Fibroblast of mammary gland (primary cell): ENCODE measurements at regions not wholly inside any gene's neighbourhood (a gene's known extent, or its start where the extent isn't known, plus 50 kb on each side); places are given as distances from the start of the nearest gene placed in this dataset.

Experiments
- DNase-seq: peaks from one replicate; pipeline ENCODE4 v3.0.0-alpha.2; 2010; ENCODE audit warnings: low read depth
- H3K4me3 ChIP-seq: 2 replicates; pipeline ENCODE4 v1.5.1; 2011; ENCODE audit warnings: low read depth, mild to moderate bottlenecking, low read length, moderate library complexity; ENCODE audit not compliant: control insufficient read depth
- TF ChIP-seq, protein P1 (sequence below): conservative IDR thresholded peaks from 2 replicates; pipeline ENCODE4 v1.5.1; 2011; ENCODE audit warnings: low read depth, low read length, inconsistent platforms; ENCODE audit not compliant: control insufficient read depth, insufficient read depth

DNA sequence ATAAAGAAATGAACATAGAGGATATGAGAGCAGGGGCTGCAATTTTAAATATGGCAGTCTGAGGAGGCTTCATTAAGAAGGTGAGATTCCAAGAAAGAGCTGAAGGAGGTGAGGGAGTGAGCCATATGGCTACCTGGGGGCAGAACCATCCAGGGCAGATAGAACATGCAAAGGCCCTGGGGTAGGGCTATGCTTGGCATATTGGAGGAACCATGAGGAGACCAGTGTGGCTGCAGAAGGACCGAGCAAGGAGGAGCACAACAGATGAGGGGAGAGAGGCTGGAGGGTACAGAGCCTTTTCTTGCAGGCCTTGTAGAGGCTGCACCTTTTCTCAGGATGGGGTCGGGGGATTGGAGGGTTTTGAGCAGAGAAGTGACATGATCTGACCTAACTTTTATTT lies 69.5 kb upstream of the GATA6 start:
- no peak for DNase-seq
- TF ChIP-seq, protein P1, sequence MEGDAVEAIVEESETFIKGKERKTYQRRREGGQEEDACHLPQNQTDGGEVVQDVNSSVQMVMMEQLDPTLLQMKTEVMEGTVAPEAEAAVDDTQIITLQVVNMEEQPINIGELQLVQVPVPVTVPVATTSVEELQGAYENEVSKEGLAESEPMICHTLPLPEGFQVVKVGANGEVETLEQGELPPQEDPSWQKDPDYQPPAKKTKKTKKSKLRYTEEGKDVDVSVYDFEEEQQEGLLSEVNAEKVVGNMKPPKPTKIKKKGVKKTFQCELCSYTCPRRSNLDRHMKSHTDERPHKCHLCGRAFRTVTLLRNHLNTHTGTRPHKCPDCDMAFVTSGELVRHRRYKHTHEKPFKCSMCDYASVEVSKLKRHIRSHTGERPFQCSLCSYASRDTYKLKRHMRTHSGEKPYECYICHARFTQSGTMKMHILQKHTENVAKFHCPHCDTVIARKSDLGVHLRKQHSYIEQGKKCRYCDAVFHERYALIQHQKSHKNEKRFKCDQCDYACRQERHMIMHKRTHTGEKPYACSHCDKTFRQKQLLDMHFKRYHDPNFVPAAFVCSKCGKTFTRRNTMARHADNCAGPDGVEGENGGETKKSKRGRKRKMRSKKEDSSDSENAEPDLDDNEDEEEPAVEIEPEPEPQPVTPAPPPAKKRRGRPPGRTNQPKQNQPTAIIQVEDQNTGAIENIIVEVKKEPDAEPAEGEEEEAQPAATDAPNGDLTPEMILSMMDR = no peak
- no peak overlapping the region for H3K4me3 ChIP-seq

- H3K4me3 ChIP-seq = no peak overlapping the region
- DNase-seq = no peak
- TF ChIP-seq, protein P1 = no peak
These were observed 67.7 kb upstream of the GATA6 start for GRCh38 chr18:22101731-22102130.

- no peak for DNase-seq
- TF ChIP-seq, protein P1 = no peak
- no peak overlapping the region for H3K4me3 ChIP-seq
These were observed 66.3 kb upstream of the GATA6 start for GRCh38 chr18:22102953-22103646.

GRCh38 chr18:22103647-22104031 lies 65.8 kb upstream of the GATA6 start:
- TF ChIP-seq, protein P1 = no peak
- H3K4me3 ChIP-seq = no peak overlapping the region

GRCh38 chr18:22106536-22107292 lies 62.7 kb upstream of the GATA6 start:
- no peak overlapping the region for H3K4me3 ChIP-seq
- peak; percentile 2 for DNase-seq
- TF ChIP-seq, protein P1 = no peak

More at GRCh38 chr18:22103647-22104031, 65.8 kb upstream of the GATA6 start:
- DNase-seq = no peak

DNA sequence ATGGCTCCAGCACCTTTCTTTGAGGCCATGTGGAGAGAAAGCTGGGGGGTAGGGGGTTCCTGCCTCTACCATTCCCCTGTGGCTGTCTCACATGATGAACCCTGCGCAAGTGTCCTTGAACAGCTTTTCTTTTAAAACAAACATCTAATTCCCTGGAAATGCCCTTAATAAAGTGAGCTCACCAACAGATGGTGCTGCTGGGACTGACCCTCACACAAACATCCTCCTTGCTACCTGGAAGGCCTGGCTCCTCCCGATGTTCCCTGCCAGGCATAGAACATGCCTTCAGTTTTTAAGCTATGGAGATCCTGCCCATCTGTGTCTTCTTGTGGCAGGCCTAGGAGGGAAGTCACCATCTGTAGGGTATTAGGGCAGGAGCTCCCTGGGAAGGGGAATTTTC lies 60.7 kb upstream of the GATA6 start:
- no peak overlapping the region for H3K4me3 ChIP-seq
- TF ChIP-seq, protein P1 = peak; percentile 3
- peak; percentile 8 for DNase-seq
